HCT116 (cell line): ENCODE measurements at regions not wholly inside any gene's neighbourhood (a gene's known extent, or its start where the extent isn't known, plus 50 kb on each side); places are given as distances from the start of the nearest gene placed in this dataset.

Source experiments
- ATAC-seq: fragments of 200-7000 bp; cut with Tn5 transposase; 2 replicates; pipeline ENCODE4 v1.9.1; 2020; ENCODE audit warnings: mild to moderate bottlenecking, moderate library complexity
- BruUV-seq: library from RNA; stranded (reverse); fragments of 400-500 nt; replicated peaks from 2 replicates; lab custom pipeline; 2021; lab: Mats Ljungman, UMichigan
- CTCF ChIA-PET: fragments of 300-600 bp; sonication (Branson Sonifier 250); formaldehyde crosslinking; loops from one replicate; lab custom pipeline; 2021; ENCODE audit warnings: antibody characterized with exemption; lab: Charles Lee
- POLR2A ChIA-PET: fragments of 300-600, 350-600 bp; sonication (Branson Sonifier 250); formaldehyde crosslinking; loops from one replicate; lab custom pipeline; 2021; ENCODE audit warnings: antibody characterized with exemption; lab: Charles Lee
- RAD21 ChIA-PET, 2 experiments: fragments of 300-600 bp; sonication (Branson Sonifier 250); formaldehyde crosslinking; loops; one replicate each; lab custom pipeline; 2023; ENCODE audit warnings: low total read pairs in 2 of 2; ENCODE audit not compliant: uncharacterized antibody in 2 of 2, unreplicated experiment in 2 of 2, low non-redundant PET in 1 of 2; lab: Charles Lee
- DNase-seq: peaks from one replicate; pipeline ENCODE4 v3.0.0-alpha.2; 2010; ENCODE audit warnings: low read depth, low spot score
- H2AFZ ChIP-seq: fragments of 200-600 bp; shearing (Covaris generic), sonication (generic); 2 replicates; pipeline ENCODE4 v1.6.1; 2017; ENCODE audit warnings: low read depth, mixed run types, mixed read lengths, antibody characterized with exemption, low read length; ENCODE audit not compliant: poor library complexity, severe bottlenecking
- H3K27ac ChIP-seq: 2 replicates; pipeline ENCODE4 v1.5.1; 2012; ENCODE audit warnings: low read depth, low read length
- H3K27me3 ChIP-seq: fragments of 200-600 bp; sonication (generic); 2 replicates; pipeline ENCODE4 v1.6.1; 2016; ENCODE audit warnings: mixed run types, low read length, mixed read lengths; ENCODE audit not compliant: insufficient read depth
- H3K36me3 ChIP-seq, 2 experiments: fragments of 200-500 bp in 1 of 2; fragments of 200-600 bp in 1 of 2; sonication (Bioruptor generic) in 1 of 2; sonication (generic) in 1 of 2; 2 replicates each; pipeline versions ENCODE4 v1.5.1 to v1.6.1; 2014 to 2016; ENCODE audit warnings: low read length in 2 of 2, inconsistent platforms in 1 of 2, mixed read lengths in 1 of 2, mixed run types in 1 of 2; ENCODE audit not compliant: insufficient read depth in 2 of 2, control insufficient read depth in 1 of 2
- H3K4me1 ChIP-seq, 2 experiments: fragments of 200-600 bp in 1 of 2; sonication (generic) in 1 of 2; 2 replicates each; pipeline versions ENCODE4 v1.5.1 to v1.6.1; 2012 to 2017; ENCODE audit warnings: low read length in 2 of 2, inconsistent platforms in 1 of 2, mild to moderate bottlenecking in 1 of 2, mixed read lengths in 1 of 2, mixed run types in 1 of 2, moderate library complexity in 1 of 2; ENCODE audit not compliant: insufficient read depth in 2 of 2, control insufficient read depth in 1 of 2
- H3K4me2 ChIP-seq: fragments of 200-600 bp; sonication (generic); 2 replicates; pipeline ENCODE4 v1.6.1; 2017; ENCODE audit warnings: mixed run types, low read length, mixed read lengths
- H3K4me3 ChIP-seq, 2 experiments: fragments of 200-600 bp in 1 of 2; sonication (generic) in 1 of 2; replicated peaks in 1 of 2; 2 replicates each; pipeline ENCODE4 v1.5.1; 2011 to 2016; ENCODE audit warnings: low read length in 2 of 2, control low read depth in 1 of 2, low read depth in 1 of 2, mild to moderate bottlenecking in 1 of 2, mixed read lengths in 1 of 2, mixed run types in 1 of 2
- H3K79me2 ChIP-seq: fragments of 200-600 bp; sonication (generic); 2 replicates; pipeline ENCODE4 v1.6.1; 2017; ENCODE audit warnings: mild to moderate bottlenecking, mixed run types, low read length, moderate library complexity, mixed read lengths; ENCODE audit not compliant: insufficient read depth
- H3K9ac ChIP-seq: fragments of 200-600 bp; sonication (generic); 2 replicates; pipeline ENCODE4 v1.6.1; 2016; ENCODE audit warnings: low read length, mixed read lengths
- H3K9me2 ChIP-seq: fragments of 200-600 bp; sonication (generic), shearing (Covaris generic); 2 replicates; pipeline ENCODE4 v1.6.1; 2017; ENCODE audit warnings: mixed run types, mild to moderate bottlenecking, moderate library complexity; ENCODE audit not compliant: insufficient read depth
- H3K9me3 ChIP-seq, 2 experiments: fragments of 200-500 bp in 1 of 2; fragments of 200-600 bp in 1 of 2; sonication (Bioruptor generic) in 1 of 2; sonication (generic) in 1 of 2; 2 replicates each; pipeline ENCODE4 v1.6.1; 2014 to 2017; ENCODE audit warnings: low read length in 2 of 2, mixed read lengths in 2 of 2, inconsistent platforms in 1 of 2, low read depth in 1 of 2, mild to moderate bottlenecking in 1 of 2, mixed run types in 1 of 2, moderate library complexity in 1 of 2; ENCODE audit not compliant: control insufficient read depth in 1 of 2, insufficient read depth in 1 of 2
- H4K20me1 ChIP-seq: fragments of 200-600 bp; sonication (generic), shearing (Covaris generic); 2 replicates; pipeline ENCODE4 v1.6.1; 2017; ENCODE audit warnings: mixed run types, mild to moderate bottlenecking, moderate library complexity; ENCODE audit not compliant: insufficient read depth
- CEBPB ChIP-seq: IDR thresholded peaks from 2 replicates; pipeline ENCODE4 v1.6.1; 2012; ENCODE audit warnings: low read depth
- ELF1 ChIP-seq: IDR thresholded peaks from 2 replicates; pipeline ENCODE4 v1.6.1; 2012; ENCODE audit warnings: low read depth, borderline replicate concordance
- FOSL1 ChIP-seq: IDR thresholded peaks from 2 replicates; pipeline ENCODE4 v1.6.1; 2012; ENCODE audit warnings: low read depth
- POLR2A ChIP-seq: IDR thresholded peaks from 2 replicates; pipeline ENCODE4 v1.7.0; 2011; ENCODE audit warnings: borderline replicate concordance; ENCODE audit not compliant: insufficient read depth, insufficient read length; ENCODE audit errors: extremely low read depth
- SIN3A ChIP-seq: IDR thresholded peaks from 2 replicates; pipeline ENCODE4 v1.6.1; 2012; ENCODE audit warnings: low read depth
- SP1 ChIP-seq: IDR thresholded peaks from 2 replicates; pipeline ENCODE4 v1.6.1; 2012; ENCODE audit warnings: low read depth
- TCF7L2 ChIP-seq: IDR thresholded peaks from 2 replicates; pipeline ENCODE4 v1.7.0; 2011; ENCODE audit warnings: borderline replicate concordance, inconsistent platforms; ENCODE audit not compliant: insufficient read depth, insufficient read length; ENCODE audit errors: extremely low read depth
- YY1 ChIP-seq: IDR thresholded peaks from 2 replicates; pipeline ENCODE4 v1.6.1; 2011; ENCODE audit warnings: low read length, low read depth, moderate library complexity, mild to moderate bottlenecking; ENCODE audit not compliant: insufficient replicate concordance; ENCODE audit errors: extremely low read depth
- ZFX ChIP-seq: fragments of 450-650 bp; IDR thresholded peaks from 2 replicates; pipeline ENCODE4 v1.6.1; 2017
- ZNF274 ChIP-seq: fragments of 200-500 bp; sonication (Bioruptor generic); IDR thresholded peaks from 2 replicates; pipeline ENCODE4 v1.6.1; 2014; ENCODE audit warnings: mild to moderate bottlenecking, low read depth, low read length, inconsistent platforms
- intact Hi-C: fragments of 100-400 bp; cut with micrococcal nuclease; formaldehyde crosslinking; loops from 2 replicates; pipeline ENCODE4 v1.10.0; 2022
- TF ChIP-seq, protein P1 (sequence below), 3 experiments: fragments of 200-600 bp in 1 of 3; sonication (generic) in 1 of 3; IDR thresholded peaks in 2 of 3; conservative IDR thresholded peaks in 1 of 3; 2 replicates each; pipeline ENCODE4 v1.5.1; 2012 to 2017; ENCODE audit warnings: low read depth in 2 of 3, low read length in 2 of 3, antibody characterized with exemption in 1 of 3, borderline replicate concordance in 1 of 3, control low read depth in 1 of 3, mild to moderate bottlenecking in 1 of 3, mixed read lengths in 1 of 3, mixed run types in 1 of 3, moderate library complexity in 1 of 3; ENCODE audit not compliant: insufficient read depth in 1 of 3
- TF ChIP-seq, protein P2 (sequence below): IDR thresholded peaks from 2 replicates; pipeline ENCODE4 v1.6.1; 2011; ENCODE audit warnings: mild to moderate bottlenecking, low read length, moderate library complexity; ENCODE audit not compliant: insufficient replicate concordance; ENCODE audit errors: extremely low read depth
- TF ChIP-seq, protein P3 (sequence below): IDR thresholded peaks from 2 replicates; pipeline ENCODE4 v1.6.1; 2012
- TF ChIP-seq, protein P4 (sequence below): IDR thresholded peaks from 2 replicates; pipeline ENCODE4 v1.6.1; 2012

DNA sequence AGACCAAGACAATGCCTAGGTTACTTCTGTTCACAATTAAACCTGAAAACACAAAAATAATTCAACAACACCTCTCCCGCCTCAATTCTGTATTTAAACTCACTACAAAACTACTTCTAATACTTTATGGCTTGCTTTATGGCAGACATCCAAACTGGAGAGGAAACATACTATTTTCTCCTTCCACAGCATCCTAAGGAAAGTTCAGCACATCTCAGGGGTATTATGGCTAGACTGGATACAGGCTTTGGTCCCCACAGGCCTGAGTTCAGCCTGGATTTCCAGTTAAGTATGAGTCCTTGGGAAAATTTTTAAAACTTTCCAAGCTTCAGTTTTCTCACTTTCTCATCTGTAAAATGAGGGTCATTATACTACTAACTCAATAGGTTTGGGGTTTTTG lies 480.2 kb downstream of the CAAP1 start:
- RAD21 ChIA-PET, result no interaction called here
- BruUV-seq, result no TSS peak

DNA sequence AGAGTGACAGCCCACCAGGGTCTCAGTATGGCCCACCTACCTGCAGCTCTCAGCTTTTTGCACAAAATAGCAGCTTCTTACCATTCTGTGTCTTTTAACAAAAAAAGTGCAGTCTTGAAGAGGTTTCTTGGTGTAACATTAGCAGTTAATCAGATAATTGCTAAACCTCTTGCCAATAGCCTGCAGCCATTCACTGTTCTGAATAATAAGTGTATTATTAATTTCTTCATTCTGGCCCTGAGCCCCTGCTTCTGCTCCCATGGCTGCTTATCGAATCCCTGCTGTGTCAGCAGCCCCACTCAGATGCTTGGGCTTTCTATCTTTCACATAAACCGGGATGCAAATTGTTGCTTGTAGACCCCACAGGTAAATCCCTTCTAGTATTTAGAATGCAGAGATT lies 485.9 kb downstream of the CAAP1 start:
- CTCF ChIA-PET, result no interaction called here
- intact Hi-C loops, result no loop called here
- TF ChIP-seq TCF7L2, result no peak
- TF ChIP-seq, protein P1, sequence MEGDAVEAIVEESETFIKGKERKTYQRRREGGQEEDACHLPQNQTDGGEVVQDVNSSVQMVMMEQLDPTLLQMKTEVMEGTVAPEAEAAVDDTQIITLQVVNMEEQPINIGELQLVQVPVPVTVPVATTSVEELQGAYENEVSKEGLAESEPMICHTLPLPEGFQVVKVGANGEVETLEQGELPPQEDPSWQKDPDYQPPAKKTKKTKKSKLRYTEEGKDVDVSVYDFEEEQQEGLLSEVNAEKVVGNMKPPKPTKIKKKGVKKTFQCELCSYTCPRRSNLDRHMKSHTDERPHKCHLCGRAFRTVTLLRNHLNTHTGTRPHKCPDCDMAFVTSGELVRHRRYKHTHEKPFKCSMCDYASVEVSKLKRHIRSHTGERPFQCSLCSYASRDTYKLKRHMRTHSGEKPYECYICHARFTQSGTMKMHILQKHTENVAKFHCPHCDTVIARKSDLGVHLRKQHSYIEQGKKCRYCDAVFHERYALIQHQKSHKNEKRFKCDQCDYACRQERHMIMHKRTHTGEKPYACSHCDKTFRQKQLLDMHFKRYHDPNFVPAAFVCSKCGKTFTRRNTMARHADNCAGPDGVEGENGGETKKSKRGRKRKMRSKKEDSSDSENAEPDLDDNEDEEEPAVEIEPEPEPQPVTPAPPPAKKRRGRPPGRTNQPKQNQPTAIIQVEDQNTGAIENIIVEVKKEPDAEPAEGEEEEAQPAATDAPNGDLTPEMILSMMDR (IDR thresholded peaks at IDR 0.05 in 2 of 3, conservative IDR thresholded peaks at IDR 0.05 in 1 of 3; ENCODE audit: borderline replicate concordance in 1 of 3, insufficient read depth in 1 of 3, low read depth in 2 of 3, low read length in 2 of 3), result no peak
- no peak for TF ChIP-seq SP1
- no peak for TF ChIP-seq CEBPB
- no peak for TF ChIP-seq ZFX
- TF ChIP-seq SIN3A, result no peak
- no peak for TF ChIP-seq ELF1
- TF ChIP-seq, protein P2, sequence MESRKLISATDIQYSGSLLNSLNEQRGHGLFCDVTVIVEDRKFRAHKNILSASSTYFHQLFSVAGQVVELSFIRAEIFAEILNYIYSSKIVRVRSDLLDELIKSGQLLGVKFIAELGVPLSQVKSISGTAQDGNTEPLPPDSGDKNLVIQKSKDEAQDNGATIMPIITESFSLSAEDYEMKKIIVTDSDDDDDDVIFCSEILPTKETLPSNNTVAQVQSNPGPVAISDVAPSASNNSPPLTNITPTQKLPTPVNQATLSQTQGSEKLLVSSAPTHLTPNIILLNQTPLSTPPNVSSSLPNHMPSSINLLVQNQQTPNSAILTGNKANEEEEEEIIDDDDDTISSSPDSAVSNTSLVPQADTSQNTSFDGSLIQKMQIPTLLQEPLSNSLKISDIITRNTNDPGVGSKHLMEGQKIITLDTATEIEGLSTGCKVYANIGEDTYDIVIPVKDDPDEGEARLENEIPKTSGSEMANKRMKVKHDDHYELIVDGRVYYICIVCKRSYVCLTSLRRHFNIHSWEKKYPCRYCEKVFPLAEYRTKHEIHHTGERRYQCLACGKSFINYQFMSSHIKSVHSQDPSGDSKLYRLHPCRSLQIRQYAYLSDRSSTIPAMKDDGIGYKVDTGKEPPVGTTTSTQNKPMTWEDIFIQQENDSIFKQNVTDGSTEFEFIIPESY, result no peak
- TF ChIP-seq FOSL1, result no peak
- TF ChIP-seq POLR2A, result no peak
- TF ChIP-seq, protein P3, sequence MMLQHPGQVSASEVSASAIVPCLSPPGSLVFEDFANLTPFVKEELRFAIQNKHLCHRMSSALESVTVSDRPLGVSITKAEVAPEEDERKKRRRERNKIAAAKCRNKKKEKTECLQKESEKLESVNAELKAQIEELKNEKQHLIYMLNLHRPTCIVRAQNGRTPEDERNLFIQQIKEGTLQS, result no peak
- TF ChIP-seq YY1, result no peak

More for the DNA sequence above, 480.2 kb downstream of the CAAP1 start:
- no peak overlapping the region for H3K27ac ChIP-seq
- H3K4me1 ChIP-seq, result no peaks in the 10 kb centered on the region
- peaks cover 0 to 6% of the 10 kb centered on the region in 2 experiments; a peak in 1 of 4 replicates for H3K9me3 ChIP-seq
- DNase-seq, result no peak
- H3K36me3 ChIP-seq, result no peaks in the 10 kb centered on the region
- ChIA-PET POLR2A (no interaction called here), CTCF (no interaction called here)
- no peak overlapping the region for H3K4me3 ChIP-seq
- no peak overlapping the region for H3K4me2 ChIP-seq
- intact Hi-C loops, result no loop called here
- no peak for ATAC-seq
- H2AFZ ChIP-seq, result no peak overlapping the region
- H3K27me3 ChIP-seq, result no peaks in the 10 kb centered on the region
- H4K20me1 ChIP-seq, result no peaks in the 10 kb centered on the region
- no peaks in the 10 kb centered on the region for H3K9me2 ChIP-seq
- TF ChIP-seq ZNF274, result no peak
- TF ChIP-seq ZFX, result no peak
- TF ChIP-seq CEBPB, result no peak
- TF ChIP-seq, protein P4, sequence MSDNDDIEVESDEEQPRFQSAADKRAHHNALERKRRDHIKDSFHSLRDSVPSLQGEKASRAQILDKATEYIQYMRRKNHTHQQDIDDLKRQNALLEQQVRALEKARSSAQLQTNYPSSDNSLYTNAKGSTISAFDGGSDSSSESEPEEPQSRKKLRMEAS, result no peak
- no peak for TF ChIP-seq ELF1
- H3K79me2 ChIP-seq, result no peaks in the 10 kb centered on the region
- no peak overlapping the region for H3K9ac ChIP-seq

More for the DNA sequence above, 485.9 kb downstream of the CAAP1 start:
- Histone ChIP-seq H3K27ac (no peak overlapping the region), H3K9me2 (no peaks in the 10 kb centered on the region), H3K4me1 (no peaks in the 10 kb centered on the region), H4K20me1 (no peaks in the 10 kb centered on the region), H3K79me2 (no peaks in the 10 kb centered on the region), H3K9me3 (peaks cover 0 to 5% of the 10 kb centered on the region in 2 experiments; a peak in 2 of 4 replicates), H3K4me2 (no peak overlapping the region), H3K9ac (no peak overlapping the region), H2AFZ (no peak overlapping the region), H3K36me3 (no peaks in the 10 kb centered on the region), H3K4me3 (no peak overlapping the region), H3K27me3 (no peaks in the 10 kb centered on the region)
- ChIA-PET POLR2A (no interaction called here), RAD21 (no interaction called here)
- ATAC-seq (no peak), DNase-seq (no peak)
- no TSS peak for BruUV-seq
